ENCODE measurements at regions not wholly inside any gene's neighbourhood (a gene's known extent, or its start where the extent isn't known, plus 50 kb on each side); places are given as distances from the start of the nearest gene placed in this dataset.

- H3K9me3 Mint-ChIP-seq: peaks cover 11 to 12% of the 10 kb centered on the region in 2 donors
- no peak for TF ChIP-seq CTCF (IDR thresholded peaks at IDR 0.05)
- no peaks in the 10 kb centered on the region for H3K27me3 ChIP-seq (ENCODE audit: control insufficient read depth, insufficient read depth, low read length)
- H3K36me3 Mint-ChIP-seq: no peaks in the 10 kb centered on the region
- H3K4me3 ChIP-seq (ENCODE audit: low read length): no peak overlapping the region
- no peaks in the 10 kb centered on the region for H3K4me1 Mint-ChIP-seq
- no peak overlapping the region for H3K27ac ChIP-seq (ENCODE audit: low read length)
- no peak overlapping the region for H3K27ac Mint-ChIP-seq
- ATAC-seq (no peak), DNase-seq (no peak)
- no peak overlapping the region for H3K4me3 Mint-ChIP-seq
- WGBS (ENCODE audit: insufficient coverage): 84% methylated on average over 3 of the region's 3 CpGs
- no peaks in the 10 kb centered on the region for H3K9me3 ChIP-seq (ENCODE audit: control insufficient read depth, insufficient read depth, low read length)
- H3K36me3 ChIP-seq (ENCODE audit: control insufficient read depth, insufficient read depth, low read length): no peaks in the 10 kb centered on the region
- no peaks in the 10 kb centered on the region for H3K4me1 ChIP-seq (ENCODE audit: control insufficient read depth, insufficient read depth, low read length)
- intact Hi-C loops (cut with micrococcal nuclease): no loop called here
- no peaks in the 10 kb centered on the region for H3K27me3 Mint-ChIP-seq (ENCODE audit: low read depth in 2 of 2)
Observed at GRCh38 chr10:25661632-25662031, 272.4 kb upstream of the MYO3A start.

GRCh38 chr10:25666276-25666675 lies 267.8 kb upstream of the MYO3A start:
- Mint-ChIP-seq H3K36me3 (no peaks in the 10 kb centered on the region), H3K4me1 (no peaks in the 10 kb centered on the region), H3K4me3 (no peak overlapping the region), H3K27ac (no peak overlapping the region), H3K9me3 (peaks cover under 1 to 8% of the 10 kb centered on the region in 2 donors), H3K27me3 (ENCODE audit: low read depth in 2 of 2) (no peaks in the 10 kb centered on the region)
- no peaks in the 10 kb centered on the region for H3K36me3 ChIP-seq (ENCODE audit: control insufficient read depth, insufficient read depth, low read length)
- no peaks in the 10 kb centered on the region for H3K9me3 ChIP-seq (ENCODE audit: control insufficient read depth, insufficient read depth, low read length)
- no peak for ATAC-seq
- H3K4me1 ChIP-seq (ENCODE audit: control insufficient read depth, insufficient read depth, low read length): no peaks in the 10 kb centered on the region
- intact Hi-C loops (cut with micrococcal nuclease): no loop called here
- DNase-seq: no peak
- no peaks in the 10 kb centered on the region for H3K27me3 ChIP-seq (ENCODE audit: control insufficient read depth, insufficient read depth, low read length)
- WGBS (ENCODE audit: insufficient coverage): 89% methylated on average over 3 of the region's 3 CpGs
- no peak overlapping the region for H3K27ac ChIP-seq (ENCODE audit: low read length)
- TF ChIP-seq CTCF (IDR thresholded peaks at IDR 0.05): no peak
- H3K4me3 ChIP-seq (ENCODE audit: low read length): no peak overlapping the region

GRCh38 chr10:25675204-25675603 lies 258.8 kb upstream of the MYO3A start:
- H3K4me3 Mint-ChIP-seq: no peak overlapping the region
- no peaks in the 10 kb centered on the region for H3K27me3 ChIP-seq (ENCODE audit: control insufficient read depth, insufficient read depth, low read length)
- WGBS (ENCODE audit: insufficient coverage): 81% methylated on average over 7 of the region's 7 CpGs
- H3K9me3 ChIP-seq (ENCODE audit: control insufficient read depth, insufficient read depth, low read length): peaks cover 4% of the 10 kb centered on the region
- H3K27me3 Mint-ChIP-seq (ENCODE audit: low read depth in 2 of 2): no peaks in the 10 kb centered on the region
- no peaks in the 10 kb centered on the region for H3K9me3 Mint-ChIP-seq
- ATAC-seq: no peak
- H3K4me1 Mint-ChIP-seq: no peaks in the 10 kb centered on the region
- H3K4me1 ChIP-seq (ENCODE audit: control insufficient read depth, insufficient read depth, low read length): no peaks in the 10 kb centered on the region
- TF ChIP-seq CTCF (IDR thresholded peaks at IDR 0.05): no peak
- no peak for DNase-seq
- H3K27ac ChIP-seq (ENCODE audit: low read length): no peak overlapping the region
- H3K36me3 Mint-ChIP-seq: no peaks in the 10 kb centered on the region
- intact Hi-C loops (cut with micrococcal nuclease): no loop called here
- no peak overlapping the region for H3K27ac Mint-ChIP-seq
- H3K4me3 ChIP-seq (ENCODE audit: low read length): no peak overlapping the region
- H3K36me3 ChIP-seq (ENCODE audit: control insufficient read depth, insufficient read depth, low read length): no peaks in the 10 kb centered on the region

- no peak for TF ChIP-seq CTCF (IDR thresholded peaks at IDR 0.05)
- H3K36me3 Mint-ChIP-seq: no peaks in the 10 kb centered on the region
- H3K27ac Mint-ChIP-seq: no peak overlapping the region
- no peak overlapping the region for H3K4me3 Mint-ChIP-seq
- no peaks in the 10 kb centered on the region for H3K9me3 Mint-ChIP-seq
- H3K27me3 ChIP-seq (ENCODE audit: control insufficient read depth, insufficient read depth, low read length): no peaks in the 10 kb centered on the region
- peaks cover 4% of the 10 kb centered on the region for H3K9me3 ChIP-seq (ENCODE audit: control insufficient read depth, insufficient read depth, low read length)
- H3K4me3 ChIP-seq (ENCODE audit: low read length): no peak overlapping the region
- 60% methylated on average over 1 of the region's 1 CpG for WGBS (ENCODE audit: insufficient coverage)
- no peak for ATAC-seq
- H3K4me1 Mint-ChIP-seq: no peaks in the 10 kb centered on the region
- DNase-seq: no peak
- H3K36me3 ChIP-seq (ENCODE audit: control insufficient read depth, insufficient read depth, low read length): no peaks in the 10 kb centered on the region
- intact Hi-C loops (cut with micrococcal nuclease): no loop called here
- no peaks in the 10 kb centered on the region for H3K4me1 ChIP-seq (ENCODE audit: control insufficient read depth, insufficient read depth, low read length)
- no peak overlapping the region for H3K27ac ChIP-seq (ENCODE audit: low read length)
- no peaks in the 10 kb centered on the region for H3K27me3 Mint-ChIP-seq (ENCODE audit: low read depth in 2 of 2)
Observed at GRCh38 chr10:25675615-25676014, 258.4 kb upstream of the MYO3A start.

All from natural killer cell (primary cell).